GM19193 (cell line): ENCODE measurements at regions not wholly inside any gene's neighbourhood (a gene's known extent, or its start where the extent isn't known, plus 50 kb on each side); places are given as distances from the start of the nearest gene placed in this dataset.

ENCODE experiments used
- POLR2A ChIP-seq: IDR thresholded peaks from 4 replicates; pipeline ENCODE4 v1.6.1; 2011; ENCODE audit not compliant: insufficient read depth, insufficient read length; ENCODE audit errors: extremely low read depth

- TF ChIP-seq POLR2A = no peak
Measured at GRCh38 chr4:3856604-3857204, 90.5 kb downstream of the ADRA2C start.

GRCh38 chr4:3857269-3857926 lies 91.2 kb downstream of the ADRA2C start:
- TF ChIP-seq POLR2A = no peak

- TF ChIP-seq POLR2A = no peak
Measured at GRCh38 chr4:3858046-3858730, 92.0 kb downstream of the ADRA2C start.

- TF ChIP-seq POLR2A = no peak
Measured at GRCh38 chr4:3858765-3859388, 92.7 kb downstream of the ADRA2C start.

- TF ChIP-seq POLR2A = no peak
Measured at GRCh38 chr4:3859571-3859970, 93.4 kb downstream of the ADRA2C start.

- no peak for TF ChIP-seq POLR2A
Measured at GRCh38 chr4:3860061-3860912, 94.1 kb downstream of the ADRA2C start.

- TF ChIP-seq POLR2A = no peak
Measured at GRCh38 chr4:3860913-3861636, 94.9 kb downstream of the ADRA2C start.

GRCh38 chr4:3861720-3862639 lies 95.8 kb downstream of the ADRA2C start:
- no peak for TF ChIP-seq POLR2A

- TF ChIP-seq POLR2A = no peak
Measured at GRCh38 chr4:3862640-3863420, 96.6 kb downstream of the ADRA2C start.

GRCh38 chr4:3863841-3864741 lies 97.9 kb downstream of the ADRA2C start:
- no peak for TF ChIP-seq POLR2A
